ENCODE measurements at regions not wholly inside any gene's neighbourhood (a gene's known extent, or its start where the extent isn't known, plus 50 kb on each side); places are given as distances from the start of the nearest gene placed in this dataset.

DNA sequence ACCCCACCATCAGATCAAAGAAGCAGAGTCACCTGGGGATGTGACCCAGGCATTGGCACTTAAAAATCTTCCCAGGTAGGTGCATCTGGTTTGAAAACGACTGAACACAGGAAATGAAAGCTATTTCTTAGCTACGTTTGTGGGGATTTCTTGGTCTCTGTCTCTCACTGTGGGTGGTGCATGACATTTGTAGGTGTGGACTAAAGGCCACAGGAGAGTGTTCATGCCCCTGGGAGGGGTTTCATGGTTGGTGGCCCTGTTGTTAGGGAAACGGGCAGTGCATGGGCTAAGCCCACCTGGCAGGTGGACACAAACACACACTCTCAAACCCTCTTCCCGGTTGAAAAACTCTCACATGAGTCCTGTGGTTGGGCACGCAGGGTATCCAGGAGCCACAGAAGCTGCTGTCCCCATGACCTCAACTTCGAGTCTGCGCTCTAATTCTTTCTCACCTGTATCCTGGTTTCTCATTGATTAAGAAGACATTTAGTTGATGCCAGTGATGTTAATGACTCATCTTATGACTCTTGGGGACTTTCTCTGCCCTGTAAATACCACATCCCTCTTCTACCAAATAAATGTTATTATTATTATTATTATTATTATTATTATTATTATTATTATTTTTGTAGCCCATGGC is 119.4 kb downstream of the MRPS6 start:
- no peak overlapping the region for H3K27ac ChIP-seq
- TF ChIP-seq, protein P1, sequence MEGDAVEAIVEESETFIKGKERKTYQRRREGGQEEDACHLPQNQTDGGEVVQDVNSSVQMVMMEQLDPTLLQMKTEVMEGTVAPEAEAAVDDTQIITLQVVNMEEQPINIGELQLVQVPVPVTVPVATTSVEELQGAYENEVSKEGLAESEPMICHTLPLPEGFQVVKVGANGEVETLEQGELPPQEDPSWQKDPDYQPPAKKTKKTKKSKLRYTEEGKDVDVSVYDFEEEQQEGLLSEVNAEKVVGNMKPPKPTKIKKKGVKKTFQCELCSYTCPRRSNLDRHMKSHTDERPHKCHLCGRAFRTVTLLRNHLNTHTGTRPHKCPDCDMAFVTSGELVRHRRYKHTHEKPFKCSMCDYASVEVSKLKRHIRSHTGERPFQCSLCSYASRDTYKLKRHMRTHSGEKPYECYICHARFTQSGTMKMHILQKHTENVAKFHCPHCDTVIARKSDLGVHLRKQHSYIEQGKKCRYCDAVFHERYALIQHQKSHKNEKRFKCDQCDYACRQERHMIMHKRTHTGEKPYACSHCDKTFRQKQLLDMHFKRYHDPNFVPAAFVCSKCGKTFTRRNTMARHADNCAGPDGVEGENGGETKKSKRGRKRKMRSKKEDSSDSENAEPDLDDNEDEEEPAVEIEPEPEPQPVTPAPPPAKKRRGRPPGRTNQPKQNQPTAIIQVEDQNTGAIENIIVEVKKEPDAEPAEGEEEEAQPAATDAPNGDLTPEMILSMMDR (conservative IDR thresholded peaks at IDR 0.05), result no peak

DNA sequence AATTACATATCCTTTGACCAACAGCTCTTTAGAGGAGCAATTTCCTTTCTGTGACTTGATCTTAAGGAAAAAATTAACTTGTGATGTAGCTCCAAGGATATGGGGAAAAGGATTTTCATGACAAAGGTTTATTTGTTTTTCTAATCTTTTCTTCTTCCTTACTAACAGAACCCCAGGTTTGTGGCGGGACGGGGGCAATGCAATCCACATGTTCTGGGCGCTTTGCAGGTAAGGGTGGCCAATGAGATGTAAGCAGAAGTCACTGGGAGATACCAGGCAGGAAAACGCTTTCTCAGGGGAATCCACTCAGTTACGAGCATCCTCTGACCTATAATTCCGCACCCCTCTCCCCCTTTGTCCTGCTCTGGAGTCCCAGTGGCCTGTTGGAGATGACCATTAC is 122.0 kb downstream of the MRPS6 start:
- no peak overlapping the region for H3K27ac ChIP-seq
- TF ChIP-seq, protein P1 (conservative IDR thresholded peaks at IDR 0.05), result no peak

DNA sequence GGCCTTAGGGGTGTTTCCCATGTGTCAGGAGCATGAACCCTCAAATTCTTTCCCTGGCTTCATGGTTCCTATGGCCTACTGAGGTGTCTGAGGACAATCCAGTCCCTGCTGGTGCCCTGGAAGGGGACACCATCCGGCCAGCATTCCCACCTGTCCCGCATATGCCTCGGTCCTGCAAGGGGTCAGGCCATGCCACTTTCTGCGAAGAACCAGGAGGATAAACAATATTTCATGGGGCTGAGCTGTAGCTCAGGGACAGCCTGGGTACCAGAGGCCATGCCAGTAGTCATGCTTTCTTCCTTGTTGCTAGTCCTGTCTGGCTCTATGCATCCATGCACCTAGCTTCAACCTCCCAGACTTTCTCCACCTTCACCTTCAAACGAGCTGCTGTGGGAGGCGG is 123.6 kb downstream of the MRPS6 start:
- no peak overlapping the region for H3K27ac ChIP-seq
- TF ChIP-seq, protein P1 (conservative IDR thresholded peaks at IDR 0.05), result no peak

DNA sequence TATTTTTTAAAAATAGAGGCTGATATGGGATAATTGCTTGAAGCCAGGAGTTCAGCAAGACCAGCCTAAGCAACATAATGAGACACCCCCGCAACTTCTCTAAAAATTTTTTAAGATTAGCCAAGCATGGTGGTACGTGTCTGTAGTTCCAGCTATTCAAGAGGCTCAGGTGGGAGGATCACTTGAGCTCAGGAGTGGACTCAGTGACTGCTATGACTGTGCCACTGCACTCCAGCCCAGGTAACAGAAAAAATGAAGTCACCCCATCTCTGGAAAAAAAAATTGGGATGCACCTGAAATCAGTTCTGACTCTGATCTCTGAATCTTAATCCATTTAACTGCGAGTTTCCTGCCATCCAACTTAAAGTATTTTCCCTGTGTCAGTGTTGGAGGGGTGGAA is 124.2 kb downstream of the MRPS6 start:
- TF ChIP-seq, protein P1 (conservative IDR thresholded peaks at IDR 0.05), result no peak
- H3K27ac ChIP-seq, result no peak overlapping the region

DNA sequence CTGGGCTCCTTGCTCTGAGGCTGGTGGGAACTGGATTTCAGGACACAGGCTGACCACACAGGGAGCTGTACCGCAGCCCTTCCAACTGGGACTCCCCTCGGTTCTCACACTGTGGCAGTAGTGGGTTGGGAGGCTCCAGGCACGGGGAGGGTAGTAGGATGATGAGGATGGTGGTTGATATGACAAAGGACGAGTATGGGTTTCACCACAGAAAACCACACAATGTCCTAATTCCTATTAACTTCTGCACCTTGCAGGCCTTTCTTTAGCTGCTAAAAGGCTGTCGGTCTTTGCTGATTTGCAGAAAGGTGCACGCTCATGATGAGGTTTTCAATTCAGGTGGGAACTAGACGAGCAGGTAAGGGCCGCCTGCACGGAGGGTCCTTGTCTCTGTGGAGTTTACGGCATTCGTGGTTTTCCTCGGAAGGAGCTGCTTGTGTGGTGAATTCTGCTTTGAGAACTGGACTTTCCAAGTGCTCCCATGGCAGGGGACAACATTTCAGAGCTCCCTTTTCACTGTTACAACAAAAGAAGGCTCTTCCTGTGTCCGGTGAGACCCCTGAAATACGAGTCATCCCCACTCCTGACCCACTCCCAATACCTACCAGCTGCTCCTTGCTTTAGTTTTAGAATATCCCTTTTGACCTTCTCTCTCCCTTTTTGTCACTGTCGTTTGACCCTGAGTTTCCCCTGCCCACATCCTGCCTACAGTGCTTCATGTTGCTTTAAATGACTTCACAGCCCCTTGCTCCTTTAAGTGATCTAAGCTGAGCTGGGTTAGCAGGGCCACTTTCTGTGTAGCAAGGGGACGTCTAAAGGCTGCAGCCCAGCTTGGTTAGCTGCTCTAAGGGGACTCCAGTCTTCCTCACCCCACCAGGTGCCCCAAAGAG is 125.1 kb downstream of the MRPS6 start:
- H3K27ac ChIP-seq, result peak overlapping the region; percentile 48; the same call in 1 of the 2 replicates
- TF ChIP-seq, protein P1 (conservative IDR thresholded peaks at IDR 0.05), result no peak

DNA sequence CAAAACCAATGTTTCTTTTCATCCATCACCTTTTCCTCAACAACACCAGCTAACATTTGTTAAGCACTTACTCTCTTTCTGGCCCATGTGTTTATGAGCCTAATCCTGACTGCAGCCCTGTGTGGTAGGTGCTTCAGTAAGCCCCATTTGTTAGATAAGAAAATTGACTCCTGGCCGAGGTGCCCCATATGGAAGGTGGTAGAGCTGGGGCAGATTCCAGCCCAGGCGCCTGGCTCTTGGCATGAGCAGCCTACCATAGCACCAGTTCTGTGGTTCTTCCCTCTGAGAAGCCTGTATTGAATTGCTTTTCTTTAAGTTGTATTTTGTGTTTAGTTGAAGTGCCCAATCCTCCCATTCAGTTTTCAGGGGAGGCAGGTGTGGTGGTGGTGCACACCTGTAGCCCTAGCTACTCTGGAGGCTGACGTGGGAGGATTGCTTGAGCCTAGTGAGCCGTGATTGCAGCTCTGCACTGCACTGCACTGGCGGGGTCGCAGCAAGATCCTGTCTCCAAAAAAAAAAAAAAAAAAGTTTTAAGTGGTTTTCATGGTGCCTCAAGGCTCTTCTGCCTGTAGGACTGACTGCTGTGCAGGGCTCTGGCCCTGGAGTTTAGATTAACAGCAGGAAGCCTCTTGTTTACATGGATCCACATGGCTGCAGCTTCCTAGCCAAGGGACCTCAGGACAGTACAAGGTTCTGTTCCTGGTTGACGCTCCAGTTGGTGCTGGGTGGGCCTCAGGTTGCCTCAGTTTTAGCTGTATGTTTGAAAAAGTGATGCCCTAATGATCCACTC is 125.9 kb downstream of the MRPS6 start:
- TF ChIP-seq, protein P1 (conservative IDR thresholded peaks at IDR 0.05), result no peak
- peak overlapping the region; percentile 48; the same call in 1 of the 2 replicates for H3K27ac ChIP-seq

All from VCaP (cell line).